Retinal pigment epithelial cell (primary cell): ENCODE measurements at regions not wholly inside any gene's neighbourhood (a gene's known extent, or its start where the extent isn't known, plus 50 kb on each side); places are given as distances from the start of the nearest gene placed in this dataset.

Experiments used
- DNase-seq: peaks from one replicate; pipeline ENCODE4 v3.0.0-alpha.2; 2010; ENCODE audit warnings: low read depth
- H3K4me3 ChIP-seq: 2 replicates; pipeline ENCODE4 v1.5.1; 2011; ENCODE audit warnings: mild to moderate bottlenecking, low read length, control low read depth, moderate library complexity
- CTCF ChIP-seq: conservative IDR thresholded peaks from 2 replicates; pipeline ENCODE4 v1.5.1; 2011; ENCODE audit warnings: low read depth, low read length, control low read depth, inconsistent platforms

- H3K4me3 ChIP-seq, result no peak overlapping the region
- DNase-seq, result no peak
- TF ChIP-seq CTCF, result no peak
These were observed 915.9 kb downstream of the SLC6A15 start for GRCh38 chr12:83996671-83997070.

GRCh38 chr12:83985084-83985483 lies 927.5 kb downstream of the SLC6A15 start:
- H3K4me3 ChIP-seq, result no peak overlapping the region
- no peak for DNase-seq
- no peak for TF ChIP-seq CTCF

- no peak for DNase-seq
- no peak for TF ChIP-seq CTCF
- no peak overlapping the region for H3K4me3 ChIP-seq
These were observed 932.2 kb downstream of the SLC6A15 start for GRCh38 chr12:83980398-83980797.

GRCh38 chr12:83979785-83980184 lies 932.8 kb downstream of the SLC6A15 start:
- H3K4me3 ChIP-seq, result no peak overlapping the region
- no peak for TF ChIP-seq CTCF
- no peak for DNase-seq

GRCh38 chr12:83971781-83972180 lies 940.8 kb downstream of the SLC6A15 start:
- DNase-seq, result no peak
- no peak overlapping the region for H3K4me3 ChIP-seq
- no peak for TF ChIP-seq CTCF

- no peak overlapping the region for H3K4me3 ChIP-seq
- no peak for DNase-seq
- TF ChIP-seq CTCF, result no peak
These were observed 951.8 kb downstream of the SLC6A15 start for GRCh38 chr12:83960767-83961166.

- H3K4me3 ChIP-seq, result no peak overlapping the region
- no peak for TF ChIP-seq CTCF
- DNase-seq, result no peak
These were observed 953.6 kb downstream of the SLC6A15 start for GRCh38 chr12:83958997-83959396.
